ENCODE measurements at regions not wholly inside any gene's neighbourhood (a gene's known extent, or its start where the extent isn't known, plus 50 kb on each side); places are given as distances from the start of the nearest gene placed in this dataset.

DNA sequence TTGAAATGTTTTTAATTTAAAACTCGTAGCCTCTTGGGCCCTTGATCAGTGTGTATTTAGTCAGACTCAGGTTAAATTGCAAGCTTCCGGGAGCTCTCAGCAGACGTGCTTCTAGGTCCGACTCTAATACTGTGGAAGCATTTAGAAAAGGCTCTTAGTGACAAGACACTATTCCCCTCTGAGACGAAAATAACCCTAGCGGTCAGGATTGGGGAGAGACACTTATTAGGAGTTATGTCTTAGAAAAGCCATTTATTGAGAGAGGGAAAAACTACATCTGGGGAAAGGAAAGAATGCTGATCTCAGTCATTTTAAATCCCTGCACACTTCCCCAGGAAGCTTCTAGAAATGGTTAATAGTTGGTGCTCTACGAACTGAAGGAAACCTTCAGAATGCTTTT lies 110.5 kb upstream of the NCK2 start:
- Histone ChIP-seq H3K4me2 (ENCODE audit: low read length) (no peak overlapping the region), H3K27me3 (ENCODE audit: control insufficient read depth, low read length) (0 out of 2 replicates have a peak, but pooled peaks cover 3% of the 10 kb centered on the region), H3K79me2 (ENCODE audit: control insufficient read depth, low read length) (no peaks in the 10 kb centered on the region), H3K9me2 (replicated peaks; ENCODE audit: control insufficient read depth, low read length) (no peaks in the 10 kb centered on the region), H3K9me3 (ENCODE audit: control insufficient read depth, insufficient read depth, low read length) (no peaks in the 10 kb centered on the region), H3F3A (ENCODE audit: control insufficient read depth, insufficient read depth) (no peaks in the 10 kb centered on the region), H3K27ac (ENCODE audit: low read depth, low read length) (no peak overlapping the region), H3K4me3 (ENCODE audit: low read length) (no peak overlapping the region), H3K36me3 (ENCODE audit: control insufficient read depth, low read length) (no peaks in the 10 kb centered on the region), H4K20me1 (ENCODE audit: control insufficient read depth, insufficient read depth, low read depth, low read length) (no peaks in the 10 kb centered on the region), H3K4me1 (ENCODE audit: control insufficient read depth, low read length) (no peaks in the 10 kb centered on the region)
- no peak for TF ChIP-seq EZH2phosphoT487 (IDR thresholded peaks at IDR 0.05; ENCODE audit: borderline replicate concordance, low read length)
- TF ChIP-seq, protein P1, sequence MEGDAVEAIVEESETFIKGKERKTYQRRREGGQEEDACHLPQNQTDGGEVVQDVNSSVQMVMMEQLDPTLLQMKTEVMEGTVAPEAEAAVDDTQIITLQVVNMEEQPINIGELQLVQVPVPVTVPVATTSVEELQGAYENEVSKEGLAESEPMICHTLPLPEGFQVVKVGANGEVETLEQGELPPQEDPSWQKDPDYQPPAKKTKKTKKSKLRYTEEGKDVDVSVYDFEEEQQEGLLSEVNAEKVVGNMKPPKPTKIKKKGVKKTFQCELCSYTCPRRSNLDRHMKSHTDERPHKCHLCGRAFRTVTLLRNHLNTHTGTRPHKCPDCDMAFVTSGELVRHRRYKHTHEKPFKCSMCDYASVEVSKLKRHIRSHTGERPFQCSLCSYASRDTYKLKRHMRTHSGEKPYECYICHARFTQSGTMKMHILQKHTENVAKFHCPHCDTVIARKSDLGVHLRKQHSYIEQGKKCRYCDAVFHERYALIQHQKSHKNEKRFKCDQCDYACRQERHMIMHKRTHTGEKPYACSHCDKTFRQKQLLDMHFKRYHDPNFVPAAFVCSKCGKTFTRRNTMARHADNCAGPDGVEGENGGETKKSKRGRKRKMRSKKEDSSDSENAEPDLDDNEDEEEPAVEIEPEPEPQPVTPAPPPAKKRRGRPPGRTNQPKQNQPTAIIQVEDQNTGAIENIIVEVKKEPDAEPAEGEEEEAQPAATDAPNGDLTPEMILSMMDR (IDR thresholded peaks at IDR 0.05; ENCODE audit: low read depth, low read length, poor library complexity, severe bottlenecking), result no peak

DNA sequence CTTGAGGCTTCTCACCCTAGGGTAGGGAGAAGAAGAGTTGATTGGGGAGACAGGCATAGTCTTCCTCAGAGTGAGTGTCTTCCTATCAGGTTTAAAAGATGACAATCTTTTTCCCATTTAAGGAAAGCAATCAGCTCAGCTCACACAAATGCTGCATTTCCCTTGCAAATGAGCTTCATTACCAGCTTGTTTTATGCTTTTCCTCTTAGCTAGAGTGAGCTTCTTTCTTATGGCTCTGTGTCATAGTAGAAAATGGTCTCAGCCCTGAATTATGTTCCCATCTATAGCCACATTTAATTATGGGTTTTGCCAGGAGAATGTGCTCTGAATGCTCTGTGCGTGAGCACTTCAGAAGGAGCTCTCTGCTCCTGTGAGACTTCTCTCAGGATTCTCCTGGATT lies 112.8 kb upstream of the NCK2 start:
- H3K9me2 ChIP-seq (replicated peaks; ENCODE audit: control insufficient read depth, low read length), result no peaks in the 10 kb centered on the region
- H4K20me1 ChIP-seq (ENCODE audit: control insufficient read depth, insufficient read depth, low read depth, low read length), result no peaks in the 10 kb centered on the region
- H3K79me2 ChIP-seq (ENCODE audit: control insufficient read depth, low read length), result no peaks in the 10 kb centered on the region
- TF ChIP-seq EZH2phosphoT487 (IDR thresholded peaks at IDR 0.05; ENCODE audit: borderline replicate concordance, low read length), result no peak
- 0 out of 2 replicates have a peak, but pooled peaks cover 3% of the 10 kb centered on the region for H3K27me3 ChIP-seq (ENCODE audit: control insufficient read depth, low read length)
- no peak overlapping the region for H3K4me3 ChIP-seq (ENCODE audit: low read length)
- no peaks in the 10 kb centered on the region for H3F3A ChIP-seq (ENCODE audit: control insufficient read depth, insufficient read depth)
- H3K4me1 ChIP-seq (ENCODE audit: control insufficient read depth, low read length), result no peaks in the 10 kb centered on the region
- H3K27ac ChIP-seq (ENCODE audit: low read depth, low read length), result no peak overlapping the region
- H3K4me2 ChIP-seq (ENCODE audit: low read length), result no peak overlapping the region
- no peaks in the 10 kb centered on the region for H3K36me3 ChIP-seq (ENCODE audit: control insufficient read depth, low read length)
- no peaks in the 10 kb centered on the region for H3K9me3 ChIP-seq (ENCODE audit: control insufficient read depth, insufficient read depth, low read length)

DNA sequence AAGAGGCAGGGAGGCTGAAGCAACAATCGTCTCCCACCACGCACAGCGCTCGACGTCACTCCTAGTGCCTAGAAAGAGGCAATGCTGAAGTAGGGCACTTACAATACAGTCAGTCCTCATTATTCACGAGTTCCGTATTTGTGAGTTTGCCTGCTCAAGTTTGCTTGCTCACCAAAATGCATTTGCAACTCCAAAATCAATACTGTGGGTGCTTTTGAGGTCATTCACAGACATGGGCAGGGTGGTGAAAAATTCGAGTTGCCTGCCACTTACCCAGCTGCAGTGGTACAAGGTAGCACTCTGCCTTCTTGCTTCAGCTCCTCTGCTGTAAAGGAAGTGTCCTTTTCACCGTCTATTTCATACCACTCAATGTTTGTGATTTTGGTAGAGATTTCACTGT lies 113.7 kb upstream of the NCK2 start:
- Histone ChIP-seq H3K9me2 (replicated peaks; ENCODE audit: control insufficient read depth, low read length) (no peaks in the 10 kb centered on the region), H3K4me3 (ENCODE audit: low read length) (no peak overlapping the region), H3K4me1 (ENCODE audit: control insufficient read depth, low read length) (no peaks in the 10 kb centered on the region), H3K79me2 (ENCODE audit: control insufficient read depth, low read length) (no peaks in the 10 kb centered on the region), H3K9me3 (ENCODE audit: control insufficient read depth, insufficient read depth, low read length) (no peaks in the 10 kb centered on the region), H4K20me1 (ENCODE audit: control insufficient read depth, insufficient read depth, low read depth, low read length) (no peaks in the 10 kb centered on the region), H3K36me3 (ENCODE audit: control insufficient read depth, low read length) (no peaks in the 10 kb centered on the region), H3F3A (ENCODE audit: control insufficient read depth, insufficient read depth) (no peaks in the 10 kb centered on the region), H3K4me2 (ENCODE audit: low read length) (no peak overlapping the region), H3K27me3 (ENCODE audit: control insufficient read depth, low read length) (peaks cover 5% of the 10 kb centered on the region; the same call in 1 of the 2 replicates), H3K27ac (ENCODE audit: low read depth, low read length) (no peak overlapping the region)
- TF ChIP-seq EZH2phosphoT487 (IDR thresholded peaks at IDR 0.05; ENCODE audit: borderline replicate concordance, low read length), result no peak
- TF ChIP-seq, protein P1 (IDR thresholded peaks at IDR 0.05; ENCODE audit: low read depth, low read length, poor library complexity, severe bottlenecking), result no peak

DNA sequence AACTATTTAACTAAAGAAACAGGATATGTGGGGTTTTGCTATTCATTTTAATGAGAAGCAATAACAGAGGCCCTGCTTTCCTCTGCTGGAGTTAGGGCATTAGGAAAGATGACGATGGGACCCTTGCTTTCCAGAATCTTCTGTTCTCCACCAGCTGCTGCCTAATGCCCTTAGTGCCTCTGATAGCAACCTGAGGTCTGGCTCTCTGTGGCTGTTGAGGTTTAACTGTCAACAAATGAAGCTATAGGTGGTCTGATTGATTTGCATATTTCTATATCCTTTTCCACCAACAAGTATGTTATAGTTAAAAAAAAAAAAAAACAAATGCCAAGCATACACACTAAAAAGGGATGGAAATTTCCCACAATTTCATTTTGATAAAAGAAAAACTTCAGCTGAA lies 115.1 kb upstream of the NCK2 start:
- Histone ChIP-seq H3K4me1 (ENCODE audit: control insufficient read depth, low read length) (no peaks in the 10 kb centered on the region), H3K4me3 (ENCODE audit: low read length) (no peak overlapping the region), H3K27ac (ENCODE audit: low read depth, low read length) (no peak overlapping the region), H4K20me1 (ENCODE audit: control insufficient read depth, insufficient read depth, low read depth, low read length) (no peaks in the 10 kb centered on the region), H3K79me2 (ENCODE audit: control insufficient read depth, low read length) (no peaks in the 10 kb centered on the region), H3K36me3 (ENCODE audit: control insufficient read depth, low read length) (no peaks in the 10 kb centered on the region), H3K9me2 (replicated peaks; ENCODE audit: control insufficient read depth, low read length) (no peaks in the 10 kb centered on the region), H3K4me2 (ENCODE audit: low read length) (no peak overlapping the region), H3F3A (ENCODE audit: control insufficient read depth, insufficient read depth) (no peaks in the 10 kb centered on the region), H3K9me3 (ENCODE audit: control insufficient read depth, insufficient read depth, low read length) (no peaks in the 10 kb centered on the region), H3K27me3 (ENCODE audit: control insufficient read depth, low read length) (peaks cover 11% of the 10 kb centered on the region)
- TF ChIP-seq, protein P1 (IDR thresholded peaks at IDR 0.05; ENCODE audit: low read depth, low read length, poor library complexity, severe bottlenecking), result no peak
- TF ChIP-seq EZH2phosphoT487 (IDR thresholded peaks at IDR 0.05; ENCODE audit: borderline replicate concordance, low read length), result no peak

Data from DOHH2 (cell line).